Esophagus squamous epithelium (tissue), 4 donors: ENCODE measurements at regions not wholly inside any gene's neighbourhood (a gene's known extent, or its start where the extent isn't known, plus 50 kb on each side); places are given as distances from the start of the nearest gene placed in this dataset.

Source experiments
- CTCF ChIP-seq, 6 experiments: fragments of 450-650 bp in 4 of 6; fragments of 200-600 bp in 2 of 6; sonication (generic) in 2 of 6; IDR thresholded peaks; one replicate each; pipeline ENCODE4 v1.5.1; 2016 to 2019; ENCODE audit warnings: antibody characterized with exemption in 6 of 6, mild to moderate bottlenecking in 4 of 6, moderate library complexity in 4 of 6
- POLR2A ChIP-seq, 4 donors: fragments of 450-650 bp; IDR thresholded peaks; one replicate each; pipeline ENCODE4 v1.6.1; 2017; ENCODE audit warnings: antibody characterized with exemption in 4 of 4, mild to moderate bottlenecking in 4 of 4, moderate library complexity in 3 of 4

- no peak for TF ChIP-seq CTCF (IDR thresholded peaks at IDR 0.05)
- no peak for TF ChIP-seq POLR2A (IDR thresholded peaks at IDR 0.05)
Measured at GRCh38 chr20:43843965-43844660, 70.5 kb upstream of the TOX2 start.
